GM12878 (cell line): ENCODE measurements at regions not wholly inside any gene's neighbourhood (a gene's known extent, or its start where the extent isn't known, plus 50 kb on each side); places are given as distances from the start of the nearest gene placed in this dataset.

Source experiments
- BHLHE40 ChIP-seq, 2 experiments: fragments of 450-650 bp in 1 of 2; IDR thresholded peaks; 2 replicates each; pipeline ENCODE4 v1.6.1; 2011 to 2017; ENCODE audit warnings: low read depth in 2 of 2, borderline replicate concordance in 1 of 2, improper control_type of control experiment in 1 of 2, low read length in 1 of 2, mild to moderate bottlenecking in 1 of 2
- CBX5 ChIP-seq: sonication (generic); IDR thresholded peaks from 2 replicates; pipeline ENCODE4 v1.6.1; 2016; ENCODE audit warnings: low read depth, moderate library complexity, mild to moderate bottlenecking, inconsistent platforms
- CHD1 ChIP-seq: IDR thresholded peaks from 2 replicates; pipeline ENCODE4 v1.6.1; 2012; ENCODE audit warnings: low read depth, low read length, improper control_type of control experiment
- CHD2 ChIP-seq: IDR thresholded peaks from 2 replicates; pipeline ENCODE4 v1.6.1; 2011; ENCODE audit warnings: low read depth, low read length, improper control_type of control experiment, borderline replicate concordance
- HDGF ChIP-seq: fragments of 450-650 bp; IDR thresholded peaks from 2 replicates; pipeline ENCODE4 v1.6.1; 2016; ENCODE audit warnings: antibody characterized with exemption
- IKZF2 ChIP-seq, 2 experiments: fragments of 450-650 bp; IDR thresholded peaks; 2 replicates each; pipeline ENCODE4 v1.6.1; 2017; ENCODE audit warnings: mild to moderate bottlenecking in 2 of 2, moderate library complexity in 2 of 2
- MEF2A ChIP-seq: IDR thresholded peaks from 2 replicates; pipeline ENCODE4 v1.6.1; 2011; ENCODE audit warnings: low read depth, mild to moderate bottlenecking, low read length, moderate library complexity; ENCODE audit not compliant: insufficient read depth
- POLR2A ChIP-seq: IDR thresholded peaks from 2 replicates; pipeline ENCODE4 v1.6.1; 2011; ENCODE audit warnings: low read depth, mild to moderate bottlenecking, low read length
- RELB ChIP-seq: fragments of 450-650 bp; IDR thresholded peaks from 2 replicates; pipeline ENCODE4 v1.6.1; 2017; ENCODE audit warnings: low read depth, mild to moderate bottlenecking, moderate library complexity
- RUNX3 ChIP-seq: IDR thresholded peaks from 2 replicates; pipeline ENCODE4 v1.6.1; 2012; ENCODE audit warnings: low read length, inconsistent platforms
- SIX5 ChIP-seq: IDR thresholded peaks from 2 replicates; pipeline ENCODE4 v1.6.1; 2011; ENCODE audit warnings: mild to moderate bottlenecking, low read depth, low read length, moderate library complexity; ENCODE audit not compliant: severe bottlenecking
- SP1 ChIP-seq: IDR thresholded peaks from one replicate; pipeline ENCODE4 v1.6.1; 2011; ENCODE audit warnings: low read depth, low read length
- STAT1 ChIP-seq: fragments of 450-650 bp; conservative IDR thresholded peaks from 2 replicates; pipeline ENCODE4 v1.6.1; 2014; ENCODE audit warnings: antibody characterized with exemption, mild to moderate bottlenecking
- ZBTB11 ChIP-seq: fragments of 450-650 bp; formaldehyde crosslinking; IDR thresholded peaks from 2 replicates; pipeline ENCODE4 v1.5.0; 2022; ENCODE audit warnings: mild to moderate bottlenecking, missing genetic modification characterization
- ZBTB33 ChIP-seq: fragments of 450-650 bp; IDR thresholded peaks from 2 replicates; pipeline ENCODE4 v1.6.1; 2017; ENCODE audit warnings: mild to moderate bottlenecking
- TF ChIP-seq, protein P1 (sequence below): fragments of 150-350 bp; IDR thresholded peaks from 2 replicates; pipeline ENCODE4 v1.6.1; 2014; ENCODE audit warnings: mild to moderate bottlenecking, low read depth, low read length

DNA sequence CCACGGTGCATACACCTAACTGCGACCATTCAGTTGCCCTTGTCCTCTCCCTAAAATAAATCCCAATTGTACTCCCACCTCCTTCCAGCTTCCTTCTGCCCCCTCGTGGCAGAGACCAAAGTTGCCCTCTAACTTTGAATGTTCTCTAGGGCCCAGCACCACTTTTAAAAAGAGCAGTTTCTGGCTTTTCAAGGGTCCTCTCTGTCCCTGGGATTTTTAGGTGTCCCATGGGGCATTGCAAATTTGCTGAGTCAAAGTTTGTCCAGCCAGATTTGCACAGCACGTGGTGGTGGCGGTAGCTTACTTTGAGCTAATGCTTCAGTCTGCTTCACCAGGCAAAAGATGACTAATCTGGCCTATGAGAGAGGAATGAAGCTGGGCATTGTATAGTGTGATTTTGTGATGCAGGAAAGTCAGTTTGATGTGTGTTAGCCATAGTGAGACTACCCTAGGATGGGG is 100.2 kb downstream of the PERP start (continued):
- TF ChIP-seq HDGF: no peak
- TF ChIP-seq CHD1: no peak
- no peak for TF ChIP-seq ZBTB11 (CRISPR knock-in tag)
- no peak for TF ChIP-seq POLR2A
- no peak for TF ChIP-seq RELB
- no peak for TF ChIP-seq ZBTB33
- TF ChIP-seq MEF2A: no peak
- no peak for TF ChIP-seq STAT1
- TF ChIP-seq, protein P1, sequence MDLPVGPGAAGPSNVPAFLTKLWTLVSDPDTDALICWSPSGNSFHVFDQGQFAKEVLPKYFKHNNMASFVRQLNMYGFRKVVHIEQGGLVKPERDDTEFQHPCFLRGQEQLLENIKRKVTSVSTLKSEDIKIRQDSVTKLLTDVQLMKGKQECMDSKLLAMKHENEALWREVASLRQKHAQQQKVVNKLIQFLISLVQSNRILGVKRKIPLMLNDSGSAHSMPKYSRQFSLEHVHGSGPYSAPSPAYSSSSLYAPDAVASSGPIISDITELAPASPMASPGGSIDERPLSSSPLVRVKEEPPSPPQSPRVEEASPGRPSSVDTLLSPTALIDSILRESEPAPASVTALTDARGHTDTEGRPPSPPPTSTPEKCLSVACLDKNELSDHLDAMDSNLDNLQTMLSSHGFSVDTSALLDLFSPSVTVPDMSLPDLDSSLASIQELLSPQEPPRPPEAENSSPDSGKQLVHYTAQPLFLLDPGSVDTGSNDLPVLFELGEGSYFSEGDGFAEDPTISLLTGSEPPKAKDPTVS: no peak
- TF ChIP-seq CBX5: no peak
- no peak for TF ChIP-seq CHD2
- no peak for TF ChIP-seq RUNX3
- 0 out of 4 replicates have a peak, but pooled peaks of 1 of the 2 experiments have one; percentile 18 for TF ChIP-seq IKZF2 (IDR thresholded peaks at IDR 0.05)
- 0 out of 4 replicates have a peak, but pooled peaks of 1 of the 2 experiments have one; percentile 17 for TF ChIP-seq BHLHE40 (IDR thresholded peaks at IDR 0.05; ENCODE audit: borderline replicate concordance in 1 of 2, low read depth in 2 of 2, low read length in 1 of 2)
- TF ChIP-seq SP1: no peak
- TF ChIP-seq SIX5: no peak
